ENCODE measurements at regions not wholly inside any gene's neighbourhood (a gene's known extent, or its start where the extent isn't known, plus 50 kb on each side); places are given as distances from the start of the nearest gene placed in this dataset.

DNA sequence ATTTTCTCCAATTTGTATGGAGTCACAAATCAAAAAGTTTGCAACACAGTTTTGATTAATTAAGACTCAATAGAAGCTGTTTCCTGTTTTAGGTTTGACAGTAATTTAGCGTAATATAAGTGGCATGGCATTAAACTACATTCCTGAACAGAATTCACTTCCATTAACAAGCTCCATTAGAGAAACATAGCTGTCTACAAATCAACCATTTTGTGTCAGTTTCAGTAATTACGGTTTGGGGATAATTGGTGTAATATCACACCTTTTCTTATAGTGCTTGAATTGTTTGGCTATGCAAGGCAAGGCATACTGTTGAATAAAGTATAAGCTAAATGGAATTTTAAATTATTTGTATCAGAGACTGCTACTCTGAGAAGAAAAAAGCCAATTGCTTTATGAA lies 585.5 kb downstream of the CBLN2 start:
- TF ChIP-seq, protein P1, sequence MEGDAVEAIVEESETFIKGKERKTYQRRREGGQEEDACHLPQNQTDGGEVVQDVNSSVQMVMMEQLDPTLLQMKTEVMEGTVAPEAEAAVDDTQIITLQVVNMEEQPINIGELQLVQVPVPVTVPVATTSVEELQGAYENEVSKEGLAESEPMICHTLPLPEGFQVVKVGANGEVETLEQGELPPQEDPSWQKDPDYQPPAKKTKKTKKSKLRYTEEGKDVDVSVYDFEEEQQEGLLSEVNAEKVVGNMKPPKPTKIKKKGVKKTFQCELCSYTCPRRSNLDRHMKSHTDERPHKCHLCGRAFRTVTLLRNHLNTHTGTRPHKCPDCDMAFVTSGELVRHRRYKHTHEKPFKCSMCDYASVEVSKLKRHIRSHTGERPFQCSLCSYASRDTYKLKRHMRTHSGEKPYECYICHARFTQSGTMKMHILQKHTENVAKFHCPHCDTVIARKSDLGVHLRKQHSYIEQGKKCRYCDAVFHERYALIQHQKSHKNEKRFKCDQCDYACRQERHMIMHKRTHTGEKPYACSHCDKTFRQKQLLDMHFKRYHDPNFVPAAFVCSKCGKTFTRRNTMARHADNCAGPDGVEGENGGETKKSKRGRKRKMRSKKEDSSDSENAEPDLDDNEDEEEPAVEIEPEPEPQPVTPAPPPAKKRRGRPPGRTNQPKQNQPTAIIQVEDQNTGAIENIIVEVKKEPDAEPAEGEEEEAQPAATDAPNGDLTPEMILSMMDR (IDR thresholded peaks at IDR 0.05) = no peak
- TF ChIP-seq POLR2A (IDR thresholded peaks at IDR 0.05) = no peak

Data from right lobe of liver (tissue), 4 donors.